Effector memory CD8-positive, alpha-beta T cell (primary cell): ENCODE measurements at regions not wholly inside any gene's neighbourhood (a gene's known extent, or its start where the extent isn't known, plus 50 kb on each side); places are given as distances from the start of the nearest gene placed in this dataset.
"Not testable (repeated sequence)": the region's sequence is repeated elsewhere in the genome, so short reads cannot be mapped to it uniquely, and the experiment has no call there.

Experiments
- ATAC-seq: fragments of 150-1000 bp; cut with Tn5 transposase; replicated peaks from 2 replicates; pipeline ENCODE4 v1.10.0; 2021; ENCODE audit warnings: mild to moderate bottlenecking, moderate library complexity
- DNase-seq, 3 experiments: peaks; one replicate each; pipeline ENCODE4 v3.0.0; 2021
- H3K27ac Mint-ChIP-seq, 2 donors: one replicate each; pipeline ENCODE4 v1.8.0; 2022; ENCODE audit warnings: mild to moderate bottlenecking in 2 of 2, mixed read lengths in 2 of 2, moderate library complexity in 2 of 2
- H3K27me3 Mint-ChIP-seq, 2 donors: one replicate each; pipeline ENCODE4 v1.8.0; 2022; ENCODE audit warnings: mixed read lengths in 2 of 2
- H3K36me3 Mint-ChIP-seq: one replicate; pipeline ENCODE4 v1.8.0; 2022; ENCODE audit warnings: mild to moderate bottlenecking, moderate library complexity, mixed read lengths; ENCODE audit not compliant: insufficient read depth
- H3K4me1 Mint-ChIP-seq, 2 donors: one replicate each; pipeline ENCODE4 v1.8.0; 2022; ENCODE audit warnings: low read depth in 2 of 2, mixed read lengths in 2 of 2
- H3K4me3 Mint-ChIP-seq, 2 donors: one replicate each; pipeline ENCODE4 v1.8.0; 2022; ENCODE audit warnings: mild to moderate bottlenecking in 2 of 2, mixed read lengths in 2 of 2, moderate library complexity in 2 of 2
- H3K9me3 Mint-ChIP-seq, 2 donors: one replicate each; pipeline ENCODE4 v1.8.0; 2022; ENCODE audit warnings: mixed read lengths in 2 of 2

DNA sequence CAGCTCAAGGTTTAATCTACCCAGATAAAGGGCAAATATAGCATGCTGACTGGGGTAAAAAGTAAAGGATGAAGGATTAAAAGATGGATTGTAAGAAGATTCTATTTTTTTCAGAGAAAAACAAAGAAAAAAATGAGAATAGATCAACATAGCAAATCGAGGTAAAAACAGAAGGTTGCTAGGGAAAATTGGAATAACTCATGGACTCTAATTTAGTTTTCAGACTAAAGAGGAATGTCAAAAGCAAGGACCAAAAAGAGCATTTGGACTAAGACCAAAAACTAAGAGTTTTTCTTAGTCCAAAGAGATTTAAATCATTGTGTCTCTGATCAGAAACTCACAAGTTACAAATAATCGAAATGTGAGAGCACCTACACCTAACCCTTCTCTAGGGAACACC lies 250.7 kb upstream of the PTPRD start:
- no peak for DNase-seq
- Mint-ChIP-seq H3K4me1 (no peaks in the 10 kb centered on the region), H3K36me3 (no peaks in the 10 kb centered on the region), H3K27me3 (no peaks in the 10 kb centered on the region), H3K4me3 (no peak overlapping the region), H3K9me3 (peaks cover 0 to 8% of the 10 kb centered on the region in 2 donors), H3K27ac (no peak overlapping the region)
- no peak for ATAC-seq

DNA sequence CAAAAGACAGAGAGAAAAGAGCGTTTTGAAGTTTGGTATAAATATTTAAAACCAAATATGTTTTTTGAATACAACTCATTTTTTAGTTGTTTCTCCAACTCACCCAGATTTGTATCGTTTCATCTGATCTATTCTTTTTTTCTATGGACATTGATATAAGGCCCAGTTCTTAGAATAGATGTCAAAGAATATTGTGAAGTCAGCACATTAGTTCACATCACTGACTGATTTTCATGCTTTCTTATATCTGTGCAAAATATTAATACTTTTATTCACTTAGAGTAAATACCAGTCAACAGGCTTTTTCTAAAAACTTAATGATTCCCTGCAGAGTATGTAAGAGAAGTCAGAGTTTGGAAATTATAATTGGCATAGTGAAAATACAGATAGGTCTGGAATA lies 254.4 kb upstream of the PTPRD start:
- no peak overlapping the region for H3K4me3 Mint-ChIP-seq
- DNase-seq: no peak
- H3K9me3 Mint-ChIP-seq: peaks cover 8 to 11% of the 10 kb centered on the region in 2 donors
- H3K4me1 Mint-ChIP-seq: no peaks in the 10 kb centered on the region
- H3K27ac Mint-ChIP-seq: no peak overlapping the region
- H3K36me3 Mint-ChIP-seq: no peaks in the 10 kb centered on the region
- ATAC-seq: no peak
- H3K27me3 Mint-ChIP-seq: no peaks in the 10 kb centered on the region

DNA sequence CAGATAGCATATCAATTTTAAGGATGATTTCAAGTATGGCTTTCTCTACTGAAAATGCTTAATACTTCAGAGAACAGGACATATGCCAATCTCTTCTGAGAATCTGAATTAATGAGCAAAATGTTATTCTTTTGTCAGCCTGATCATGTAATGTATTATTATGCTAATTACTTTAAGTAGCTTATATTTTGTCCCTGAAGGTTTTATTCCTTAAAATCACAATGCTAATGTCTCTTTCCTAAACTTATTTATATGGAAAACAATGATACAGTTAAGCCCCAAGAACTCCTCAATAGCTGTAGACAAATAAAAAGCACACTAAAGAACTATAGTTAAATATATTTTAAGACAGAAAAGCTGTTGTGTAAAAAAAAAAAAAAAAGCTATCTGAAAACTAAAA lies 256.9 kb upstream of the PTPRD start:
- H3K27me3 Mint-ChIP-seq: no peaks in the 10 kb centered on the region
- H3K27ac Mint-ChIP-seq: no peak overlapping the region
- H3K4me1 Mint-ChIP-seq: no peaks in the 10 kb centered on the region
- no peaks in the 10 kb centered on the region for H3K36me3 Mint-ChIP-seq
- no peak for DNase-seq
- no peak overlapping the region for H3K4me3 Mint-ChIP-seq
- peaks cover 7 to 29% of the 10 kb centered on the region in 2 donors for H3K9me3 Mint-ChIP-seq
- ATAC-seq: no peak

DNA sequence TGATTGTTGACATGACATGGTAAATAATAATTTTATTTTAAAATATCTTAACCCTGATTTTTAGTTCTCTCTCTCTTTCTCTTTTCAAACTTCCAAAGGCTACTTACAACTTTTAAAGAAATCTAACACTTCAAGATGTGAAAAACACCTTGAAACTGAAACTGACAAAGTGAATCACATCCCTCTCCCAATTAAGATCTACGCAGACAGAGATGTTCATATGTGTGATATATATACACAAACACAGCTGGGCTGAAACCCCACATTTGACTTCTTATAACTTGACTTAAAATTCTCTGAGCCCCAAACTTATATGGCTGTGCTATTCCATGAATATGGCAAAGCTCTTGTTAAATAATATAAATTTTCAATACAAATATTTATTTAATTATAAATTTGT lies 261.2 kb upstream of the PTPRD start:
- no peak for DNase-seq
- H3K36me3 Mint-ChIP-seq: no peaks in the 10 kb centered on the region

DNA sequence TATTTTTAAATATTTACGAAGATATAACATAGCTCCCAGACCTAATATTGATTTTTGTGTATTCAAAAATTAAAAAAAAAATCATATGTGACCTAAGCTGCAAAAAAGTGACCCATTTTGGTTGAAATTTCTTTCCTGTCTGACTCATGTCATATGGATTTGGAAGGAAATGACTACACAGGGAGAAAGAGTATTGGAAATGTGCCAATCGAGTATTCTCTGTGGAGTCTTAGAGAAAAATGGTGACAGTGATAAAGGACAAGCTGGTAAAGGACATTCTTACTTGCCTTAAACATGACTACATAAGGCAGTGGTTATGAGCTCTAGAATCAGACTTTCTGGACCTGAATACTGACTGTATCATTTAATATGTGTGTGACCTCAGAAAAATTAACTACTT lies 262.9 kb upstream of the PTPRD start:
- H3K4me3 Mint-ChIP-seq: no peak overlapping the region
- ATAC-seq (no peak), DNase-seq (no peak)
- H3K27ac Mint-ChIP-seq: no peak overlapping the region
- H3K9me3 Mint-ChIP-seq: peaks cover 3 to 37% of the 10 kb centered on the region in 2 donors
- H3K36me3 Mint-ChIP-seq: no peaks in the 10 kb centered on the region
- H3K27me3 Mint-ChIP-seq: no peaks in the 10 kb centered on the region
- no peaks in the 10 kb centered on the region for H3K4me1 Mint-ChIP-seq

More for the DNA sequence above, 261.2 kb upstream of the PTPRD start:
- no peak overlapping the region for H3K4me3 Mint-ChIP-seq
- peaks cover 3 to 32% of the 10 kb centered on the region in 2 donors for H3K9me3 Mint-ChIP-seq
- no peaks in the 10 kb centered on the region for H3K27me3 Mint-ChIP-seq
- H3K27ac Mint-ChIP-seq: no peak overlapping the region
- H3K4me1 Mint-ChIP-seq: no peaks in the 10 kb centered on the region
- no peak for ATAC-seq

DNA sequence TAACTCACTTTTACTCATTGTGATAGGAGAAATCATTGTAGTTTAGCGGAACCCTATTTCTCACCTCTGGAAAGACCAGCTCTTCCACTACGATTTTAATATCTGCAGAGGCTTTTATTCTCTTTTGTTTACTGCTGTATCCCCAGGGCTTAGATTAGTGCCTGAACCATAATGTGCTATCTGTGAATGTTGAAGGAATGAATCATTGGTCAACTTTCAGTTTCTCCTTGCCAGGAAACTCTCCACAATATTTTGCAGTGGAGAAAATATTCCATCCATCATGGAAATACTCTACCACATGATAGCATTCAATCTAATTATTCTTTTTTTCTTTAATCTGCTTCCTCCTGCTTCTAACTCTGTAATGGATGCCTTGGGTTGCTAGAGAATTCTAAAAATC lies 263.5 kb upstream of the PTPRD start:
- Mint-ChIP-seq H3K27me3 (no peaks in the 10 kb centered on the region), H3K4me3 (no peak overlapping the region), H3K36me3 (no peaks in the 10 kb centered on the region), H3K27ac (no peak overlapping the region), H3K9me3 (peaks cover 3 to 37% of the 10 kb centered on the region in 2 donors), H3K4me1 (no peaks in the 10 kb centered on the region)
- no peak for ATAC-seq
- no peak for DNase-seq

DNA sequence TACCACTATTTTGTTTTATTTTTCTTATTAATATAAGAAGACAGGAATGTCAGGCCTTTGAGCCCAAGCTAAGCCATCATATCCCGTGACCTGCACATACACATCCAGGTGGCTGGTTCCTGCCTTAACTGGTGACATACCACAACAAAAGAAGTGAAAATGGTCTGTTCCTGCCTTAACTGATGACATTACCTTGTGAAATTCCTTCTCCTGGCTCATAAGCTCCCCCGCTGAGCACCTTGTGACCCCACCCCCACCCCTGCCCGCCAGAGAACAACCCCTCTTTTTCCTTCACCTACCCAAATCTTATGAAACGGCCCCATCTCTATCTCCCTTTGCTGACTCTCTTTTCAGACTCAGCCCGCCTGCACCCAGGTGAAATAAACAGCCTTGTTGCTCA lies 277.5 kb upstream of the PTPRD start:
- peaks cover 0 to 15% of the 10 kb centered on the region in 2 donors for H3K9me3 Mint-ChIP-seq
- ATAC-seq, H3K36me3 Mint-ChIP-seq, H3K4me3 Mint-ChIP-seq, H3K27ac Mint-ChIP-seq, H3K4me1 Mint-ChIP-seq, H3K27me3 Mint-ChIP-seq, DNase-seq: not testable (repeated sequence)

DNA sequence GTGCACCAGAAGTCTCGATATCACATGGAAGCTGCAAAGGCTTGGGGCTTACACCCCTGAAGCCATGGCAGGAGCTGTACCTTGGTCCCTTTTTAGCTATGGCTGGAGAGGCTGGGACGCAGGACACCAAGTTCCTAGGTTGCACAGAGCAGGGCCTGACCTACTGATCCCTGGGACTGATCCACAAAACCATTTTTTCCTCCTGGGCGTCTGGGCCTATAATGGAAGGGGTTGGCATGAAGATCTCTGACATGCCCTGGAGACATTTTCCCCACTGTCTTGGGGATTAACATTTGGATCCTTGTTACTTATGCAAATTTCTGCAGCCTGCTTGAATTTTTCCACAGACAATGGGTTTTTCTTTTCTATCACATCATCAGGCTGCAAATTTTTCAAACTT lies 286.7 kb upstream of the PTPRD start:
- no peak for ATAC-seq
- Mint-ChIP-seq H3K4me1 (no peaks in the 10 kb centered on the region), H3K4me3 (no peak overlapping the region)

DNA sequence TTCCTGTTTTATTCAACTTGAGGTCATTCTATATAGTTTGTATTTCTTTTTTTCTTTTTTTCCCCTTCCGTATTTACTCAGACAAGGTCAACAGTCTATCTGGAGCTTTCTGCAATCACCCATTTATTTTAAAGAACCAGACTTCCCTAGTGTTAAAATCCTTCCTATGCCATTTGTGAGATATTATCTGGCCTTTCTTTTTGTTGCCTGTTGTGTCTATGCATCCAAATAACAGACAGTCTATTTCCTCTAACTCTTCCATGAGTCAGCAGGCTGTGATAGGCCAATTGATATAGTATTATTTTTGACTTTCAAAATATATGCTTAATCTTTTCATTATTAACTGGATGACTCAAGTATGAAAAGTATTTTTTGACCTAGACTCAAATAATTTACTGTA lies 291.2 kb upstream of the PTPRD start:
- no peak overlapping the region for H3K27ac Mint-ChIP-seq
- no peaks in the 10 kb centered on the region for H3K27me3 Mint-ChIP-seq
- no peak overlapping the region for H3K4me3 Mint-ChIP-seq
- DNase-seq: no peak
- no peaks in the 10 kb centered on the region for H3K36me3 Mint-ChIP-seq
- H3K9me3 Mint-ChIP-seq: peaks cover 11 to 36% of the 10 kb centered on the region in 2 donors
- no peaks in the 10 kb centered on the region for H3K4me1 Mint-ChIP-seq
- no peak for ATAC-seq

More for the DNA sequence above, 286.7 kb upstream of the PTPRD start:
- Mint-ChIP-seq H3K27ac (no peak overlapping the region), H3K9me3 (peaks cover 10 to 23% of the 10 kb centered on the region in 2 donors), H3K27me3 (no peaks in the 10 kb centered on the region), H3K36me3 (no peaks in the 10 kb centered on the region)
- no peak for DNase-seq

DNA sequence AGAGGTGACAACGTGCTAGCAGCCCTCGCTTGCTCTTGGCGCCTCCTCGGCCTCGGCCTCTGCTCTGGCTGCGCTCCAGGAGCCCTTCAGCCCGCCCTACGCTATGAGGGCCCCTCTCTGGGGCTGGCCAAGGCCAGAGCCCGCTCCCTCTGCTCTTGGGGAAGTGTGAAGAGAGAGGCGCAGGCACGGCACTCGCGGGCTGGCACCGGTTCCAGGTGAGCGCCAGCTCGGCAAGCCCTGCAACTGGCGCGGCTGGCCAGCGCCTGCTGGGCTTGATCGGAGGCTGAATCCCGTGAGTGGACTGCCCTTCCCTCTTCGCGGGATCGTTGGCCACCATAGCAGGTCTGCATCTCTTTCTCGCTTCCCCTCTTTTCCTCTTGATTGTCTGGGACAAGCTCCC lies 298.0 kb upstream of the PTPRD start:
- Mint-ChIP-seq H3K27me3 (no peaks in the 10 kb centered on the region), H3K9me3 (peaks cover 12 to 22% of the 10 kb centered on the region in 2 donors), H3K4me1 (no peaks in the 10 kb centered on the region), H3K36me3 (no peaks in the 10 kb centered on the region), H3K27ac (no peak overlapping the region), H3K4me3 (no peak overlapping the region)
- ATAC-seq (no peak), DNase-seq (no peak)

DNA sequence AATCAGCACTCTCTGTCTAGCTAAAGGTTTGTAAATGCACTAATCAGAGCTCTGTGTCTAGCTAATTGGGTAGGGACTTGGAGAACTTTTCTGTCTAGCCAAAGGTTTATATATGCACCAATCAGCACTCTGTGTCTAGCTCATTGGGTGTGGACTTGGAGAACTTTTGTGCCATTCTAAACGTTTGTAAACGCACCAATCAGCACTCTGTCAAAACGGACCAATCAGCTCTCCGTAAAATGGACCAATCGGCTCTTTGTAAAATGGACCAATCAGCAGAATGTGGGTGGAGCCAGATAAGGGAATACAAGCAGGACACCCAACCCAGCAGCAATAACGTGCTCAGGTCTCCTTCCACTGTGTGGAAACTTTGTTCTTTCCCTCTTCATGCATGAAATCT lies 298.6 kb upstream of the PTPRD start:
- DNase-seq (no peak), ATAC-seq (no peak)
- H3K36me3 Mint-ChIP-seq: no peaks in the 10 kb centered on the region
- no peak overlapping the region for H3K4me3 Mint-ChIP-seq
- H3K9me3 Mint-ChIP-seq: peaks cover 11 to 16% of the 10 kb centered on the region in 2 donors
- no peaks in the 10 kb centered on the region for H3K4me1 Mint-ChIP-seq
- no peak overlapping the region for H3K27ac Mint-ChIP-seq
- no peaks in the 10 kb centered on the region for H3K27me3 Mint-ChIP-seq

DNA sequence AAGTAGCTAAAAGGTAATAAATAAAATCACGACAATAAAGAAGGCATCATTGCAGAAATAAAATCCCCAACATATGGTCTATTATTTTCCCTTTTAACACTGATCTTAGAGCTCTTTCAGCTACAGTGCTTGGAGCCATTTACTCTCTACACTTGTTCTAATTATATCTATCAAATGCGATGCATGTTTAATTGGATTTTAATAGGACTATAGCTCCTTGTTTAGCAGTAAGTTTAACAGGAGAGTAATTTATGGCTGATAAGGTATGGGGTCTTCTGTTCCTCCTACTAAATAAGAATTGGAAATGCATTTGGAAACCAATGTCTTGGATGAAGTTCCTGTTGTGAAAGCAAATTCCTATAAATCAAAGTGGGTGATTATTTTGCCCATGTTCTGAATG lies 304.2 kb upstream of the PTPRD start:
- no peaks in the 10 kb centered on the region for H3K27me3 Mint-ChIP-seq
- H3K4me1 Mint-ChIP-seq: no peaks in the 10 kb centered on the region
- H3K27ac Mint-ChIP-seq: no peak overlapping the region
- ATAC-seq (no peak), DNase-seq (no peak)
- peaks cover 7 to 13% of the 10 kb centered on the region in 2 donors for H3K9me3 Mint-ChIP-seq
- no peaks in the 10 kb centered on the region for H3K36me3 Mint-ChIP-seq
- no peak overlapping the region for H3K4me3 Mint-ChIP-seq

DNA sequence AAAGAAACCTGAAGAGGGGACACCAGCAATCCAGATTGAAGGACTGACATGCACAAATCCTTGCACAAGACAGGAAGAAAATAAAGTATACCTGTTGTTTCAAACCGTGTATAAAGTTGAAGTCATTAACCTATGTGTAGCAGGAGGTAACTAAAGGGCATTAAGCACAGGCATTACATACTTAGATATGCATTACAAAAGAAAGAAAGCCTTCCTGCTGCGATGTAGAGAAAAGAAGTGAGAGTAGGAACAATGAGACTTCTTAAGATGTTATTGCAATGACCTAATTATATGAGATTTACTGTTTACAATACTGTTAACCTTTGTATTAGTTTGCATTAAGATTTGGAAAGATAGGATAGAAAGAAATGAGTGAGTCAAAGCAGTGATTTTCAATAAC lies 308.9 kb upstream of the PTPRD start:
- Mint-ChIP-seq H3K36me3 (no peaks in the 10 kb centered on the region), H3K9me3 (peaks cover 16 to 21% of the 10 kb centered on the region in 2 donors), H3K4me1 (no peaks in the 10 kb centered on the region), H3K4me3 (no peak overlapping the region), H3K27ac (no peak overlapping the region), H3K27me3 (no peaks in the 10 kb centered on the region)
- DNase-seq: no peak
- no peak for ATAC-seq

DNA sequence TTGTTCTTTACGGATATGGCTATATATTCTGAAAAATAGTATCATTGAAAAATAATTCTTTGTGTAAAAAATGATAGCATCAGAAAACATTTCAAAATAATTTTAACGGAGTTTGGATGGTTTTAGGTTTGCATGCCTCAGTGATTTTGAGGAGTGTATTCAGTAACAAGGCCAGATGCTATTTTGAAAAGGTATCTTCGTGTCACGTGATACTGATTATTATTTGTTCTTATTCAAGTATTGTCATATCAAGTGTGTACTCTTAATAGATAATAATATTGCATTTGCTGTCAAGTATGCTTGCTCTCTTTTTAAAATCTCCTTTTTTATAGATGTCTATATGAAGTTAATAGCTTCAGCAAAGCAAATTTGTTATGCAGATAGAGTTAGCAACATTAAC lies 313.1 kb upstream of the PTPRD start:
- Mint-ChIP-seq H3K27me3 (no peaks in the 10 kb centered on the region), H3K4me1 (no peaks in the 10 kb centered on the region), H3K27ac (no peak overlapping the region), H3K9me3 (peaks cover 17 to 29% of the 10 kb centered on the region in 2 donors), H3K4me3 (no peak overlapping the region), H3K36me3 (no peaks in the 10 kb centered on the region)
- ATAC-seq (no peak), DNase-seq (no peak)

DNA sequence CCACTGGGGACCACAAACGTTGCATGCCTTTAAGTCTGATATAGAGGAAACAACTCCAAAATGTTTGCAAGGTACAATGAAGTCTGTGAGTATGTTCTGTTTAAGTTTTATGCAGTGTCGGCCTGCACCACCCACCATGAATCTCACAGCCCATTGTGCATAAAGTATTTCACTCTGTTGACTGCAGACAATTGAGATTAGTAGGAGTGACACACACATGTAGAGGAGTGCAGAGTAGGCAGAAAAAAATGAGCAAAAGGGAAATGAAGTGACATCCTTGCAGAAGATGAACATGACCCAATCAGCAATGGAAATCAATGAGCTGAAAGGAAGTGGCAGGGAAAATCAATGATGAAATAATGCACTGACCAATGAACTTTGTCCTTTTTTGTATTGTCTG lies 315.6 kb upstream of the PTPRD start:
- H3K9me3 Mint-ChIP-seq: peaks cover 16 to 30% of the 10 kb centered on the region in 2 donors
- H3K27me3 Mint-ChIP-seq: no peaks in the 10 kb centered on the region
- no peaks in the 10 kb centered on the region for H3K4me1 Mint-ChIP-seq
- H3K36me3 Mint-ChIP-seq: no peaks in the 10 kb centered on the region
- DNase-seq (no peak), ATAC-seq (no peak)
- H3K4me3 Mint-ChIP-seq: no peak overlapping the region
- no peak overlapping the region for H3K27ac Mint-ChIP-seq
